Upper lobe of left lung (tissue), 6 donors: ENCODE measurements at regions not wholly inside any gene's neighbourhood (a gene's known extent, or its start where the extent isn't known, plus 50 kb on each side); places are given as distances from the start of the nearest gene placed in this dataset.

Experiments
- ATAC-seq, 2 donors: fragments of 200-7000 bp; cut with Tn5 transposase; one replicate each; pipeline ENCODE4 v1.9.1; 2022; ENCODE audit warnings: mild to moderate bottlenecking in 2 of 2, moderate library complexity in 2 of 2; ENCODE audit not compliant: low FRiP score in 2 of 2
- DNase-seq, 2 donors: peaks; one replicate each; pipeline ENCODE4 v3.0.0-alpha.2; 2019 to 2020
- H3K27ac ChIP-seq, 4 donors: fragments of 200-600 bp; sonication (generic); one replicate each; pipeline ENCODE4 v1.5.1; 2016 to 2019
- H3K27me3 ChIP-seq, 4 donors: fragments of 200-600 bp; sonication (generic); one replicate each; pipeline ENCODE4 v1.5.1; 2017 to 2019
- H3K36me3 ChIP-seq, 4 donors: fragments of 200-600 bp; sonication (generic); one replicate each; pipeline ENCODE4 v1.5.1; 2016 to 2019
- H3K4me1 ChIP-seq, 4 donors: fragments of 200-600 bp; sonication (generic); one replicate each; pipeline ENCODE4 v1.5.1; 2018 to 2019
- H3K4me3 ChIP-seq, 4 donors: fragments of 200-600 bp; sonication (generic); one replicate each; pipeline ENCODE4 v1.5.1; 2017 to 2019; ENCODE audit warnings: mild to moderate bottlenecking in 2 of 4, moderate library complexity in 1 of 4
- H3K9me3 ChIP-seq, 4 donors: fragments of 200-600 bp; sonication (generic); one replicate each; pipeline ENCODE4 v1.5.1; 2018 to 2019
- EP300 ChIP-seq, 4 donors: sonication (generic); formaldehyde crosslinking; IDR thresholded peaks; one replicate each; pipeline ENCODE4 v1.5.1; 2017; ENCODE audit warnings: antibody characterized with exemption in 4 of 4, control low read depth in 2 of 4
- POLR2A ChIP-seq, 4 donors: fragments of 450-650 bp; IDR thresholded peaks; one replicate each; pipeline ENCODE4 v1.5.1; 2016 to 2017; ENCODE audit warnings: antibody characterized with exemption in 4 of 4, mild to moderate bottlenecking in 2 of 4
- POLR2AphosphoS5 ChIP-seq, 2 donors: sonication (generic); formaldehyde crosslinking; IDR thresholded peaks; one replicate each; pipeline ENCODE4 v1.5.1; 2017; ENCODE audit warnings: antibody characterized with exemption in 2 of 2
- WGBS, 2 donors: methylation state at CpG; one replicate each; pipeline ENCODE4 v1.1.5; 2017 to 2018; 5-methylcytosine and 5-hydroxymethylcytosine counted together
- TF ChIP-seq, protein P1 (sequence below), 6 experiments: fragments of 450-650 bp in 4 of 6; fragments of 200-600 bp in 2 of 6; sonication (generic) in 2 of 6; IDR thresholded peaks; one replicate each; pipeline ENCODE4 v1.5.1; 2016 to 2019; ENCODE audit warnings: antibody characterized with exemption in 6 of 6
- donor health status: DM: no; HTN: no; CAD: no; lungs with moderate emphysema.
- donor health status: DM: no; HTN: yes; CAD: no; lungs with severe emphysema.

- H3K27me3 ChIP-seq: no peaks in the 10 kb centered on the region
- H3K4me1 ChIP-seq: no peaks in the 10 kb centered on the region
- no peaks in the 10 kb centered on the region for H3K9me3 ChIP-seq
- no peak for TF ChIP-seq POLR2A (IDR thresholded peaks at IDR 0.05)
- TF ChIP-seq EP300 (IDR thresholded peaks at IDR 0.05): no peak
- no peak for TF ChIP-seq POLR2AphosphoS5 (IDR thresholded peaks at IDR 0.05)
- TF ChIP-seq, protein P1, sequence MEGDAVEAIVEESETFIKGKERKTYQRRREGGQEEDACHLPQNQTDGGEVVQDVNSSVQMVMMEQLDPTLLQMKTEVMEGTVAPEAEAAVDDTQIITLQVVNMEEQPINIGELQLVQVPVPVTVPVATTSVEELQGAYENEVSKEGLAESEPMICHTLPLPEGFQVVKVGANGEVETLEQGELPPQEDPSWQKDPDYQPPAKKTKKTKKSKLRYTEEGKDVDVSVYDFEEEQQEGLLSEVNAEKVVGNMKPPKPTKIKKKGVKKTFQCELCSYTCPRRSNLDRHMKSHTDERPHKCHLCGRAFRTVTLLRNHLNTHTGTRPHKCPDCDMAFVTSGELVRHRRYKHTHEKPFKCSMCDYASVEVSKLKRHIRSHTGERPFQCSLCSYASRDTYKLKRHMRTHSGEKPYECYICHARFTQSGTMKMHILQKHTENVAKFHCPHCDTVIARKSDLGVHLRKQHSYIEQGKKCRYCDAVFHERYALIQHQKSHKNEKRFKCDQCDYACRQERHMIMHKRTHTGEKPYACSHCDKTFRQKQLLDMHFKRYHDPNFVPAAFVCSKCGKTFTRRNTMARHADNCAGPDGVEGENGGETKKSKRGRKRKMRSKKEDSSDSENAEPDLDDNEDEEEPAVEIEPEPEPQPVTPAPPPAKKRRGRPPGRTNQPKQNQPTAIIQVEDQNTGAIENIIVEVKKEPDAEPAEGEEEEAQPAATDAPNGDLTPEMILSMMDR (IDR thresholded peaks at IDR 0.05): no peak
- H3K36me3 ChIP-seq: no peaks in the 10 kb centered on the region
- DNase-seq: no peak
- no peak overlapping the region for H3K27ac ChIP-seq
- no peak for ATAC-seq
- H3K4me3 ChIP-seq: no peak overlapping the region
- 64 to 72% methylated on average over 5 of the region's 5 CpGs for WGBS, 2 donors
Observed at GRCh38 chr5:88480801-88481499, 212.3 kb upstream of the TMEM161B start.

DNA sequence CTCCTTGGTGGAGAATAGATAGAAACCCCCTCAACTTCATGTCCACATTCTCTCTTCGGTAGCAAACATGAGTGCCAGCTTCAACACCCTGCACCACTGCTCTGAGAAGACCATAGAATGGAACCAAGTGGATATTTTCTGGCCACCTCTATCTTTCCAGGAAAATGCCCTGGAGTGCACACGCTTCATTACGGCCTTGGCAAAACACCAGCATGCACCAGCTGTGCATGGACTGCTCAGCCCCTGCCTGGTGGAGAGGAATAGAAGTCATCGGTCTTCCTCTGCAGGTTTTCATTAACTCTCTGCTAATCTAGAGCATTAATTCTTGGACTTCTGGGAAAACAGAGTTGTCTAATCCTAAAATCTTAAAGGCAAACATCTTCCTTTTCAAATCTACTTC, 211.6 kb upstream of the TMEM161B start:
- DNase-seq (no peak), ATAC-seq (no peak)
- 67 to 69% methylated on average over 4 of the region's 4 CpGs for WGBS, 2 donors
- H3K4me3 ChIP-seq: no peak overlapping the region
- H3K36me3 ChIP-seq: no peaks in the 10 kb centered on the region
- TF ChIP-seq EP300 (IDR thresholded peaks at IDR 0.05): no peak
- no peak for TF ChIP-seq POLR2A (IDR thresholded peaks at IDR 0.05)
- no peak for TF ChIP-seq POLR2AphosphoS5 (IDR thresholded peaks at IDR 0.05)
- H3K4me1 ChIP-seq: no peaks in the 10 kb centered on the region
- no peaks in the 10 kb centered on the region for H3K9me3 ChIP-seq
- no peaks in the 10 kb centered on the region for H3K27me3 ChIP-seq
- H3K27ac ChIP-seq: no peak overlapping the region

DNA sequence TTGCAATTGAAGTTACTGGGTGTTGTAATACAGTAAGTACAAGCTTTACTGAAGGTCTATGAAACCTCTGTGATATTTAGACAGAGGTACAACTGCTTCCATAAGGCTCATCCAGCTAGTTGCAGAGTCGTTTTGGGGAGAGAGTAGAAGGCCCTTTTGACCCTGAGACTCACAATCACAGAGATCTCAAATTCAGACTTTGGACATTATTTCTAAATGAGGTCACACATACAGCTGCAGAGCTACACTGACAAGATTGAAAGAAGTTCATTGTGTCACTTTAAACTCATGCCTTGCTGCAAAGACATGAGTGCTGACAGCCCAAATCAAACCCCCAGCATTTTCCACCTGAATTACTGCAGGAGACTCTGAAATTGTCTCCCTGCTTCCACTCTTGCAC, 205.9 kb upstream of the TMEM161B start:
- no peak for DNase-seq

DNA sequence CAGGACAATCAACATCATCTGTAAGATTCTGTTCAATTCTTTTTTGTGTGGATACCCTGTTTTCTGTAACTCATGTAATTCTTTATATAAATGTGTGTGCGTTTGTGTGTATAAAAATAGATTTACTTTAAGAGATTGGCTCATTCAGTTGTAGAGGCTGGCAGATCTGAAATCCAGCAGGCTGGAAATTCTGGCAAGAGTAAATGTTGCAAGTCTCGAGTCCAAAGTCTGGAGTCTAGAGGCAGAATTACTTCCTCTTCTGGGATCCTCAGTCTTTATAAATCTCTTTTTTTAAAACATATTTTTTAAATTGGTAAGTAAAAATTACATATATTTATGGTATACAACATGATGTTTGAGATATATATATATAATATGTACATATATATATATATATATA, 202.1 kb upstream of the TMEM161B start:
- Histone ChIP-seq H3K4me1 (no peaks in the 10 kb centered on the region), H3K9me3 (no peaks in the 10 kb centered on the region), H3K27me3 (no peaks in the 10 kb centered on the region), H3K27ac (no peak overlapping the region), H3K36me3 (no peaks in the 10 kb centered on the region), H3K4me3 (no peak overlapping the region)
- no peak for TF ChIP-seq POLR2A (IDR thresholded peaks at IDR 0.05)
- no peak for TF ChIP-seq POLR2AphosphoS5 (IDR thresholded peaks at IDR 0.05)
- TF ChIP-seq, protein P1 (IDR thresholded peaks at IDR 0.05): no peak
- TF ChIP-seq EP300 (IDR thresholded peaks at IDR 0.05): no peak
- WGBS, 2 donors: 92 to 94% methylated on average over 2 of the region's 2 CpGs
- ATAC-seq (no peak), DNase-seq (no peak)

More for the DNA sequence above, 205.9 kb upstream of the TMEM161B start:
- H3K9me3 ChIP-seq: no peaks in the 10 kb centered on the region
- 13 to 33% methylated on average over 1 of the region's 1 CpG for WGBS, 2 donors
- no peak for ATAC-seq
- no peak overlapping the region for H3K27ac ChIP-seq
- H3K27me3 ChIP-seq: no peaks in the 10 kb centered on the region
- TF ChIP-seq POLR2AphosphoS5 (IDR thresholded peaks at IDR 0.05) (no peak), POLR2A (IDR thresholded peaks at IDR 0.05) (no peak), EP300 (IDR thresholded peaks at IDR 0.05) (no peak)
- no peaks in the 10 kb centered on the region for H3K4me1 ChIP-seq
- no peaks in the 10 kb centered on the region for H3K36me3 ChIP-seq
- no peak overlapping the region for H3K4me3 ChIP-seq

DNA sequence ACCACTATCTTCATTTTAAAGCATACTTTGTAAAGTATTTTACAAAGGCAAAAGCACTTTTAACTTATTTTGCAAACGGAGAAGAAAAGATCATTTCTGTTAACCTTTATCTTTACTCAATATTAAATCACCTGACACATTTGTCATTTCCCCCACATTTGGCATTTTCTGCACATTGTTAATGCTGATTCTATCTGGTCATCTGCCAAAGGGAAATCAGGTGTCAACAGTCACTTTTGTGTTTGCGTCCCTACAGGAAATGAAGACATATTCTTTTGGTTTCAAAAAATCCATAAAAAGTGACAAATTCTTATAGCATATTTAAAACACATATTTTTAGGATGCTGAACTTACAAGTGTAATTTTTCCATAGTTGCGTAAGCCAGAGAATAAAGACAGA, 191.3 kb upstream of the TMEM161B start:
- Histone ChIP-seq H3K36me3 (no peaks in the 10 kb centered on the region), H3K27ac (no peak overlapping the region), H3K4me3 (no peak overlapping the region), H3K9me3 (no peaks in the 10 kb centered on the region), H3K27me3 (no peaks in the 10 kb centered on the region), H3K4me1 (no peaks in the 10 kb centered on the region)
- no peak for TF ChIP-seq EP300 (IDR thresholded peaks at IDR 0.05)
- DNase-seq (no peak), ATAC-seq (no peak)
- 74 to 77% methylated on average over 3 of the region's 3 CpGs for WGBS, 2 donors

GRCh38 chr5:88452820-88453219, 184.2 kb upstream of the TMEM161B start:
- Histone ChIP-seq H3K9me3 (no peaks in the 10 kb centered on the region), H3K27ac (no peak overlapping the region), H3K36me3 (no peaks in the 10 kb centered on the region), H3K4me1 (no peaks in the 10 kb centered on the region), H3K27me3 (no peaks in the 10 kb centered on the region), H3K4me3 (no peak overlapping the region)
- DNase-seq (no peak), ATAC-seq (no peak)
- WGBS, 2 donors: 10 to 30% methylated on average over 1 of the region's 1 CpG
- TF ChIP-seq, protein P1 (IDR thresholded peaks at IDR 0.05): no peak
